ENCODE measurements at regions not wholly inside any gene's neighbourhood (a gene's known extent, or its start where the extent isn't known, plus 50 kb on each side); places are given as distances from the start of the nearest gene placed in this dataset.
"Not testable (repeated sequence)": the region's sequence is repeated elsewhere in the genome, so short reads cannot be mapped to it uniquely, and the experiment has no call there.

DNA sequence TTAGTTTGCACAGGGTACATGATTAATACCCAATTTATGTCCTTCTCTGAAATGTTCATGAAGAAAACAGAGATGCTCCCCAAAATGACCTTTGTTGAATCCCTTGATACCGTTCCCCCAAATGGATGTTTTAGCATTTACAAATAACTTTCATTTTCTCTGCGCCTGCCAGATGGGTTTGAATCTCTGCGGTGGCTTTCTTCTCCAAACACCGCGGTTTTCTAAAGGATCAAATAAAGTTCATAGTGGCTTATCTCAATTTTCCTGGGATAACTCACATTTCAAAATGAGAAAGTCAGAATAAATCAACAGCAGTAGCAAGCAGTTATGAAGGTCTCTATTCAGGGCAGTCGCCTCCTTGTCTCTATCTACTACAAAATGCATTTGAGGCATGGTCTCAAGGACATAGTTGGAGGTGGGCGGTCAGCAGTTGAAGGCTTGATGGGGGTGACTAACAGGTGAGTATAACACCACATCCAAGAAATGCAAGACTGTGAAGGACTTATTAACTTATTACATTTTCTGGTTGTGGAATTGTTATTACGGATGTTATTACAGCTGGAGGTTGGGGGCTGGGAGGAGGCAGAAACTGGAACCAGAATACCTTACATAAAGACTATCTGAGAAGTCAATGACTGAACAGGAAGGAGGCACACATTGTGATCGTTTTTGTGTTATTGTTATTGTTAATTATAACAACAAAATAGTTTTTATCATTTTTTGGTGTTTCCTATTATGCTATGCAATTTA is 1513.3 kb downstream of the FAM181B start:
- DNase-seq (ENCODE audit: low read depth in 2 of 2, low spot score in 1 of 2): no peak

DNA sequence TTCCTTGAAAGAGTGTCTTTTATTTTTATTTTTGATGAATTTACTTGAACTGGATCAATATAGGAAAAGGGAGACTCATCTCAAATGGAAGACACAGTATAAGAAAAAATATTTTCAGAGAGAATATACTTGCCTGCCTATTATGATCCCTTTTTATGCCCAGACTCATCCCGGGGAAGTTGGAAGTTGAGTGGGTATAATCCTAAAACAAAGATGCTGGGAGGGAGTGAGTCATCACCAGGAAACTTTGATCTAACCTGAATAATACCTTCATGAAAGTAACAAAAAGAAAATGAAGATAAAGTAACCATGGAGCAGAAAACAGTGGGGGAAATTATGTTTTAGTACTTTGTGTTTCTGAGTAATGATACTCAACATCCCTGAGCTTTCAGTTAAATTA is 1514.0 kb downstream of the FAM181B start:
- DNase-seq (ENCODE audit: low read depth in 2 of 2, low spot score in 1 of 2): no peak

DNA sequence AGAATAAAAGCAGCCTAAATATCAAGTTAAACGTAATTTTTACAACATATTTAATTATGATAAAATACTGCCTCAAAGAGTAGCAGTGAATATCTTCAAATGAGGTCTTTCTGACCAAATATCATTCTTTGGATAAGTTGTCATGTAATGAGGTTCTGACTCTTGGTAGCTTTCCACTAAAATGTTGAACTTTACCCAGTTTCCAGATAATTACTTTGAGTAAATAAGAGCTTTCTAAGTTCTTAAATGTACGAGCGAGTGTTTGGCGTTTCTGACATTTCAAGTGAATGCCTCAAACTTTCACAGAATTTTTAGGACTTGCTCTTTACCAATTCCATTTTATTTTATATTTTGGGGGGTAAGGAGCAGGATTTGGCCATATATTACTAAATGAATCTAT is 1515.2 kb downstream of the FAM181B start:
- DNase-seq (ENCODE audit: low read depth in 2 of 2, low spot score in 1 of 2): no peak

DNA sequence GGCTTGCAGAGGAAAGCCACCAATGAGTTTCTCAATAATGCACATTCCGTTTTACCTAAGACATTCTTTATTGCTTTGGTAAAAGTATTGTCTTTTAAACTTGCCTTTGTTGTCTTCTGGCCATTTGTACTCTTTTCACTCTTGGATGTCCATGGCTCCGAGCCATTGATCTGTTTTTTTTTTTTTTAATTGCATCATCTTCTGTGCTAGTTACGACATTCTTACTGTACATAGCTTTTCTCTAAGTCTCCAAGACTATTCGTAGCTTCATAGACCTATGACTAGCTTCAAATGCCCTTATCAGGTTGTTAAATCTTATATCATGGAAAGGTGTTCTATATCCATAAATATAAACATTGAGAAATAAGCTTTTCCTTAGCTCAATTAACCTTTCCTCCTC is 1522.6 kb downstream of the FAM181B start:
- no peak for DNase-seq (ENCODE audit: low read depth in 2 of 2, low spot score in 1 of 2)

DNA sequence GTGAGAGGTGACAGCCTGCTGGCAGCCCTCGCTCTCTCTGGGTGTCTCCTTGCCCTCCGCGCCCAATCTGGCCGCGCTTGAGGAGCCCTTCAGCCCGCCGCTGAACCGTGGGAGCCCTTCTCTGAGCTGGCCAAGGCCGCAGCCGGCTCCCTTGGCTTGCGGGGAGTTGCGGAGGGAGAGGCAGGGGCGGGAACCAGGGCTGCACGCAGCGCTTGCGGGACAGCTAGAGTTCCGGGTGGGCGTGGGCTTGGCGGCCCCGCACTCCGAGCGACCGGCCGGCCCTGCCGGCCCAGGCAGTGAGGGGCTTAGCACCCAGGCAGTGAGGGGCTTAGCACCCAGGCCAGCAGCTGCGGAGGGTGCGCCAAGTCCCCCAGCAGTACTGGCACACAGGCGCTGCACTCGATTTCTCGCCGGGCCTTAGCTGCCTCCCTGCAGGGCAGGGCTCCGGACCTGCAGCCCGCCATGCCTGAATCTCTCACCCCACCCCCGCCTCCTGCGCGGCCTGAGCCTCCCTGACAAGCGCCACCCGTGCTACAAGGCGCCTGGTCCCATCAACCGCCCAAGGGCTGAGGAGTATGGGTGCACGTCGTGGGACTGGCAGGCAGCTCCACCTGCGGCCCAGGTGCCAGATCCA is 1526.1 kb downstream of the FAM181B start:
- DNase-seq (ENCODE audit: low read depth in 2 of 2, low spot score in 1 of 2): no peak

DNA sequence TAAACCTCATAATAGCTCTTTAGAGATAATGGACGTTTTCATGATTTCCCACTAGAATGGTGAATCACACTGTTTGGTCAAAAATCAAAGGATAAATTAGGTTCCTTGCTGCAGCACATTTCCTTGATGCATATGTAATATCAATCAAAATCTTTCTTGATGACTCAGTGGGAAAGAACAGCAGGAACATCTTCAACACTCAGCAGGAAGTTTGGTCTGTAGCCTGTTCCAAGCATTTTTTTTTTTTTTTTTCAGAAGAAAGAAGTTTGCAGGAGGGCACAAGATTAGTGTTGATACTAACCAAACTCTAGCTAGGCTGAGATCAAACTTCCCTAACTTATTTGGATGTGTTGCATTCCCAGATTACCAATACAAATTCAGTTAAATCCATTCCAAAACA is 1529.8 kb downstream of the FAM181B start:
- DNase-seq (ENCODE audit: low read depth in 2 of 2, low spot score in 1 of 2): no peak

DNA sequence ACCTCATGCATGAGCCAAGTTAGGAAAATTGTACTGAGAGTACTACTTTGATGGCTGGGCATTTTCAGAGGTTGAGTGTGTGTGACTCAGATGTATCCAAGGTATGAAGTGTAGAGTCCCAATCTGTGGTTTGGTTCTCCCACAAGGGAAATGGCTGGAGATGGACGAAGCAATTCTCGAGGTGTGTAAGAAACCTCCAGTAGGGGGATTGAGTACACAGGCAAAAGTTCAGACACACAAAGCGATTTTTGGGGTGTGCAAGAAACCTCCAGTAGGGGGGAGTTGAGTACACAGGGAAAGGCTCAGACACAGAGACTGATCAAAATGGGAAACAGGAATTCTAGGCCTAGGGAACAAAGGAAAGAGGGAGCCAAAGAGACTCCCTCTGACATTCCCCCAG is 1536.3 kb downstream of the FAM181B start:
- DNase-seq (ENCODE audit: low read depth in 2 of 2, low spot score in 1 of 2): no peak

DNA sequence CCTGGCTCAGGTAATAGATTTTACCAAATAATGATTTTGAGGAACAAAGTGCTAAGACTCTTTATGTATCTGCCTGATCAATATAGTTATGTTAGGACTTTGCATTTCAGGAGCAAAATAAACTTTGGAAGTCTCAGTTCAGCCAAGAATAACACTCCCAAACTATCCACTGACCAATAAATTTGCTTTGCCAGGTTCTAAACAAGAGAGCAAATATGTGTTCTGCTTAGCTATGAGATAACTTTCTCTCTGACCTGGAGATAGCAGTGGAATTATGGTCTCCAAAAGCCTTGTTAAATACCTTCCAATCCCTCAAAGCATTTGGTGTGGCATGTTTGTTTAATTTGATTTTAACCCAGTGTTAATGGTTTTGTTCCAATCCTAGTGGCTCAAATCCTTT is 1541.1 kb downstream of the FAM181B start:
- no peak for DNase-seq (ENCODE audit: low read depth in 2 of 2, low spot score in 1 of 2)

DNA sequence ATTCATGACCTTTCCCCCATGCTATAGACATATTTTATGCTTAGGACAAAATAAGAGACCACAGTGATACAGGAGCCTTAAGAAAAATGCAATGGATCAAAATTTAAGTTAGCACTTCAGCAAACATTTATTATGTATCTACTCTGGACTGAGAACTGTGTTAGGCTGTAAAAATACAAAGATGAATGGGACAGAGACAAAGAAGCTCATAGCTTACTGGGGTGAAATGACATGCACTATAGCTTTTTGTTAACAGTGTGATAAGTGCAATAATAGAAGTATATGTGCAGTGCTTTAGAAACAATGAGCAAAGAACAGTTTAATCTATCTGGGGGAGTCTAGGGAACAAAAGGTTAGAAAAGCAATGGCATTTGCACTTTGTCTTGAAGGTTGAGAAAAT is 1543.1 kb downstream of the FAM181B start:
- no peak for DNase-seq (ENCODE audit: low read depth in 2 of 2, low spot score in 1 of 2)

DNA sequence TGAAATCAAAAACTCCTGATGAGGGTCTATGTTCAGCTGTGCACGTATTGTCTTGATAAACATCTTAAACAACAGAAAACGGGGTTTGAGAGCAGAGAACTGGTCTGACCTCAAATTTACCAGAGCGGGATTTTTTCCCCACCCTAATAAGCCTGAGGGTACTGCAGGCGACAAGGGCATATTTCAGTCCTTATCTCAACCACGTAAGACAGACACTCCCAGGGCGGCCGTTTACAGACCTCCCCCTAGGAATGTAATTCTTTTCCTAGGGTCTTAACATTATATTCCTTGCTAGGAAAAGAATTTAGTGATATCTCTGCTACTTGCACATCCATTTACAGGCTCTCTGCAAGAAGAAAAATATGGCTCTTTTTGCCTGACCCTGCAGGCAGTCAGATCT is 1546.6 kb downstream of the FAM181B start:
- DNase-seq (ENCODE audit: low read depth in 2 of 2, low spot score in 1 of 2): not testable (repeated sequence)

DNA sequence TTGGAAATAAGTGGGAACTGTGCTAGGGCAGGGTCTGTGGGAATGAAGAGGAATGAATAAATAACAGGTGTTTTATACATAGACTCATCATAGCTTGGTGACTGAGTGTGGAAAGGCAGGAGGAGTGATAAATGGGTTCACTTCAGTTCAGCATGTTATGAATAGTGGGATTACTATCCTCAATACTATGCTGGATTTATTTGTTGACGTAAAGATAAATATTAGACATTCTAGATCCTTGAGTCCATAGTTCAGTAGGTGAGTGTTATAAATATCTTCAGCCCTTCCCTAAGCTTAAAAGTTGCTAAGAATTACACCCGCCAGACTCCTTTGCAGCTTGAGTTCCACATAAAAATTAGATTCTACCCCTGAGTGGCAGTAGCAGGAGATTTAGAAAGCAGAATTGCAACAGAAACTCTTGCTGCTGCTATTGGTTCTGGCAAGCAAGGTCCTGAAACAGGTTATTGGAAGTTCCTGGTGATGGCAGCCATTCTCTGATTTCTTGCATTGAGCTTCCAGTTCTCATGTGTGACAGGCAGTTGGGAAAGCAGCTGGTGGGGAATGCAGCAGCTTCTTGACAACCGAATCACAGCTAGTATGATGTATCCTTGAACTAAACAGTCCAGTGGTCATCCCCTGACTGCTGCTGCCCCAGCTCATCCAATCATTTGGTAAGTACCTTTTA is 1558.9 kb downstream of the FAM181B start:
- no peak for DNase-seq (ENCODE audit: low read depth in 2 of 2, low spot score in 1 of 2)

DNA sequence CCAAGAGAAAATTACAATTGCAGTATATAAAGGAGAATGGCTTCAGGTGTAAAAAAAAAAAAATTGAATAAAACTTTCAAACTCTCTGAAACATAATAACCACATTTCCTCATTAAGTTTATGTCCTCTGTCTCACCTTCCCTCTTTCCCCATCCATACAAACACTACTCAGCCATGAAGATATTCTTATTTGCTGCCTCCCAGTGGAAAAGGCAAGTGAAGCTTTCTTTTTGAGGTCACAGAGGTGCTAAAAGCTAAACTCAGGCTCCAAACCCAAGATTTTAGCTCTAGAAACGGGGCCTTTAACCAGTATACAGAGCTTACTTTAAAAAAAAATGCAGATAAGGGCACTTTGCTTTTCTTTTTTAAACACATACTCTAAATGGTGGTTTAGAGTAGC is 1568.5 kb downstream of the FAM181B start:
- no peak for DNase-seq (ENCODE audit: low read depth in 2 of 2, low spot score in 1 of 2)

DNA sequence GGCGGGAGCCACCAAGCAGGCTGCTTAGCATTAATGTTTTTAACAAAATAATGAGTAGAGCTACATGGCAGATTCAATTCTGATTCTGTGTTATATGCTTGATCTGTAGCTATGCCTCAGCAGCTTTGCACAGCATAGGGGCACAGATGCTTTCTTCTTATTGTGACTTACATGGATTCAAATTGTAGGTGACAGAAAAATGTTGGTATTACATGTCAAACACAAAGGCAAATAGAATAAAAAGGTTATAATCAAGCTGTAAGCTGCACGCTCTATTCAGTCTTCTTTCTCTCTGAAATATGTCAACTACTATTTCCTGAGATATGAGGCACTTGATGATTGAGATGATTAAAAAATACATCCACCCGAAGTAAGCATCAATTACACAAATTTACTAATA is 1573.8 kb downstream of the FAM181B start:
- no peak for DNase-seq (ENCODE audit: low read depth in 2 of 2, low spot score in 1 of 2)

DNA sequence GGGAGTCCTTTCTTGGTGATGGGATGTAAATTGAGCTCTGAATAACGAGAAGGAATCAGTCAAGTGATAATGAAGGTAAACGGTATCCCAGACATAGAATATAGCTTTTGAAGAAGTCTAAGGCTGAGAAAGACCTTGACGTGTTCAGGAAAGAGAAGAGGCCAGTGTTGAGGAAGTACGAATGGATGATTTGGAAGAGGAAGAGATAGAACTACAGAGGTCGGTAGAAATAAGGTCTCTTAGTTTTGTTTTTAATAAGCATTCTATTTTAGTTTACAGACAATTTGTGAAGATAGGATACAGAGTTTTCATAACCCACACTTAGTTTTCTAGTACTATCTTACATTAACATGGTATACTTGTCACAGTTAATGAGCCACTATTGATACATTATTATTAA is 1598.1 kb downstream of the FAM181B start:
- DNase-seq (ENCODE audit: low read depth in 2 of 2, low spot score in 1 of 2): no peak

DNA sequence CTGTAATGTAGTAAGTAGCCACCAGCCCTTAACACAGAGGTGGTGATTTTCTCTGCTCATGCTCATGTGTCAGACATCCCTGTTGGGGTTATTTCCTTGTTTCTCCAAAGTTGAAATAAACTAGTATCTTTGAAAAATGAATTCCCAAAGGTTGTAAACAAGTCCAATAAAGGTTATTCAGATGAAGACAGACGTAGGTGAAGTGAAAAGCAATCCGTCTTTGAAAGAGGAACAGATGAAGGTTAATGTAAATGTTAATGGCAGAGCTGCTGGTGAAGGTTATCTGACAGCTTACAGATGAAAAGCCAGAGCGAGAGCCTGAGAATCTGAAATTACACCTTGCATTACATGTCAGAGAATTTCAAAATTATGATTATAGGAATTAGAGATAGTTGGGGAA is 1604.0 kb downstream of the FAM181B start:
- DNase-seq (ENCODE audit: low read depth in 2 of 2, low spot score in 1 of 2): no peak

DNA sequence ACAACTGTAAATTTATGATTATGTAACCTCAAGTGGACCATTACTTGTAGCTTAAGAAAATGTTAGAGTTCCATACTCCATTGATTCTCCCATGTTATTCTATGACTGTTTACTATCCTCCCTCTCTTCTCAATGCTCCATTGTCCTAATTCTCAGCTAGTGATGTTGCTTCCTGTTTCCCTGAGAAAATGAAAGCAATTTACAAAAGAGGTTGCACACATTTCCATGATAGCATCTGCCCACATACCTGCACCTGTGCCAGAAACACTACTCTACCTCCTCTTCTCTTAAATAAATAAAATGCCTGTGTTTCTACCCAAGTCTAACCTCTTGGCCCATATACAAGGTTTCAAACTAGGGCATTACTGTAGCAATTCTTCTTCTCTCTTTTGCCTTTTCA is 1620.9 kb downstream of the FAM181B start:
- no peak for DNase-seq (ENCODE audit: low read depth in 2 of 2, low spot score in 1 of 2)

DNA sequence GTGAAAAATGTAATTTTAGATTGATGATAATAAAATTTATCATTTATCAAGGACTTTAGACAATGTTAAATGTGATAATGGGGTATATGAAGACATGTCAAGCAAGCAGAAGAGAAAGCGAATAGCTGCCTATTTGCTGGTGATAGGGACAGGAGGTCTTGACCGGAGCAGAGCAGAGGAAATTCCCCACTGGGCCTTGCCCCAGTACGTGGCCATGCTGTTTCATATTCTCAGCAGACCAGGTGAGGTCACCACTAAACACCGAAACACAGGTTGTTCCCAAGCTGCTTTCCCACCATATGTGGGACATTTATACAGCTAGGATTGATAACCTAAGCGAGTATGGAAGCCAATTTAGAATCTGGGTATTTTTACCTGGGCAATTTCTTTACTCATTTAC is 1629.6 kb downstream of the FAM181B start:
- DNase-seq (ENCODE audit: low read depth in 2 of 2, low spot score in 1 of 2): no peak

DNA sequence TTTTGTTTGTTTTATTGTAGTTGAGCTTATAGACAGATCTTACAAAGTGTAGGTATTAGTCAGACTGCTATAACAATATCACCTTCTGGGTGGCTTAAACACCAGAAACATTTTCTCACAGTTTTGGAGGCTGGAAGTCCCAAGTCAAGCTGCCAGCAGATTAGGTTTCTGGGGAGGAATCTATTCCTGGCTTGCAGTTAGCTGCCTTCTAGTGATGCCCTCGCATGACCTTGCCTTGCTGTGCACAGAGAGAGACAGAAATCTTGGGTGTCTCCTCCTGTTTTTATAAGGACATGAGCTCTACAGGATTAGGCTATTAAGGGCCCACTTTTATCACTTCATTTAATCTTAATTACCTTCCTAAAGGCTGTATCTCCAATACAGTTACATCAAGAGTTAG is 1635.2 kb downstream of the FAM181B start:
- DNase-seq (ENCODE audit: low read depth in 2 of 2, low spot score in 1 of 2): no peak

DNA sequence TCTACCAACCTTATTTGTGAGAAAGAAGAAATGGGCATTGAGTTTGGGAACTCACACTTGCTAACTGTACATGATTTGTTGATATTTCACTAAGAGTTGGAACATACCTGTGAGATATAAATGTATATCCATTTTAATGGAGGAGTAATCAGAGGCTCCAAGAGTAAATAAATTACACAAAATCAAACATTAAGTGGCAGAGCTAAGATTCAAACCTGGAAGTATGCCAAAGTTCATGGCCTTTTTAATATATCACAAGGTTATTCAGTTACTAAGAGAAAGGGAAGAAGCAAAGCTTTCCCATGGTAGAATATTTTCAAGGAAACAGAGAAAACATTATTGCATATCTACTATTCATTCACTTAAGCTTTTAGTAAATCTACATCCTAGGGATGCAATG is 1641.1 kb downstream of the FAM181B start:
- no peak for DNase-seq (ENCODE audit: low read depth in 2 of 2, low spot score in 1 of 2)

DNA sequence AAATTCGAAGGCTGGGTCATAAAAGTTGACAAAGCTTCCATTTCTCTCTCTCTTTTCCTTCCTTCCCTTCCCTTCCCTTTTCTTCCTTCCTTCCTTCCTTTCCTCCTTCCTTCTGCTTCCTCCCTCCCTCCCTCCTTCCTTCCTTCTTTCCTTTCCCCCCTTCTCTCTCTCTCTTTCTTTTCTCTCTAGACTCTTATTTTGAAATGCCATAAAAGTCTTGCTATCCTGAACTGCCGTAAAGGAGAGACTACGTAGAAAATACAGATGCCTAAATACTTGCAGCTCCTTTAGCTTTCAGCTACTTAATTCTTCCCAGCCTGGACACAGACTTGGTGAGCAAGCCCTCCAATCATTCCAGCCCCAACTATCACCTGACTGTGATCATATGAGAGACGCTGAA is 1644.4 kb downstream of the FAM181B start:
- DNase-seq (ENCODE audit: low read depth in 2 of 2, low spot score in 1 of 2): no peak

DNA sequence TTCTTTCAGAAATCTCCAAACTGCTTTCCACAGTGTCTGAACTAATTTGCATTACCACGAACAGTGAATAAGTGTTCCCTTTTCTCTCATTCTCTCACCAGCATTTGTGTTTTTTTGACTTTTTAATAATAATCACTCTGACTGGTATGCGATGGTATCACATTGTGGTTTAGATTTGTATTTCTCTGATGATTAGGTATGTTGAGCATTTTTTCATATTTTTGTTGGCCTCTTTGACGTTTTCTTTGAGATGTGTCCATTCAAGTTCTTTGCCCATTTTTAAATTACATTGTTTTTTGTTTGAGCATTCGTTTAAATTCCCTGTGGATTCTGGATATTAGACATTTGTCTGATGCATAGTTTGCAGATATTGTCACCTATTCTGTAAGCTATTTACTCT is 1639.6 kb upstream of the TENM4 start:
- no peak for DNase-seq (ENCODE audit: low read depth in 2 of 2, low spot score in 1 of 2)

DNA sequence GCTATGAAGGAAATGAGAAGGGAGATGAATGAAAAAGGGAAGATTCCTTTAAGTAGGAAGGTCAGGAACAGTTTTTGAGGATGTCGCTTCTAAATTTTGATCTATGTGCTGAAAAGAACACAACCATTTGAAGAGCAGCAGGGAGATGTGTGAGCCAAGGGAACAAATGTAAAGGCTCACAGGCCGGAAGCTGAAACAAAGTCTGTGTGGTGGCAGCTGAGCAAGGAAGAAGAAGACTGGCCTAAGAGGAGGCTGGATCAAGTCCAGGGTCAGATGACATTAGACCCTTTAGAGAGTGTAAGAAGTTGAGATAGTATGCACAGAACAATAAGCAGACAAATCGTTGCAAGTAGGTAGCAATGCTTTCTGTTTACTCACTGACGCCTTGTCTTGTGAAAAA is 1631.4 kb upstream of the TENM4 start:
- DNase-seq (ENCODE audit: low read depth in 2 of 2, low spot score in 1 of 2): no peak

DNA sequence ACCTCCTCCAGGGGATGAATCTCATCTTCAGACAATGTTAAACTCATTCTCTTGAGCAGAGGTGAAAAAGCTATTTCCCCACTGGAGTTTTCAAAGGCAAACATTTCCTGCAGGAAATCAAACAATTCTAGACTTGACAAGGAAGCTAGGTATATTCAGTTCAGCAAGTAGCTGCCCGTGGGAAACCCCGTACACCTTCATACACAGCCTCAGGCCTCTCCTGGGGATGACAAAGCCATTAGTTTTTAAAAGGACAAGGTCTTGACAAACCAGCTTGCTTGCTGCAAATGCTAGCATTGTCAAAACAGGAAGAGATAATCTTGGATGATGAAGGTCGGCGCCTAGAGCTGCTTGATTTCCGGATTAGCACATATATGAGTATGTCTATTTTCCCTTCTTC is 1630.8 kb upstream of the TENM4 start:
- DNase-seq (ENCODE audit: low read depth in 2 of 2, low spot score in 1 of 2): no peak

Data from stimulated activated CD8-positive, alpha-beta memory T cell treated with anti-CD3 and anti-CD28 coated beads, Interleukin-4, amount 100 ng/mL, for 1 hour (primary cell).